Panc1 (cell line): ENCODE measurements at regions not wholly inside any gene's neighbourhood (a gene's known extent, or its start where the extent isn't known, plus 50 kb on each side); places are given as distances from the start of the nearest gene placed in this dataset.

ENCODE experiments used
- ATAC-seq: fragments of 200-7000 bp; cut with Tn5 transposase; 2 replicates; pipeline ENCODE4 v1.9.1; 2020; ENCODE audit warnings: mild to moderate bottlenecking, moderate library complexity
- BruUV-seq: library from RNA; stranded (reverse); fragments of 400-500 nt; replicated peaks from 2 replicates; lab custom pipeline; 2021; lab: Mats Ljungman, UMichigan
- CTCF ChIA-PET: fragments of 300-600 bp; sonication (Branson Sonifier 250); formaldehyde crosslinking; loops from one replicate; lab custom pipeline; 2022; ENCODE audit warnings: antibody characterized with exemption; lab: Charles Lee
- POLR2A ChIA-PET: fragments of 300-600 bp; sonication (Branson Sonifier 250); formaldehyde crosslinking; loops from one replicate; lab custom pipeline; 2022; ENCODE audit warnings: antibody characterized with exemption; lab: Charles Lee
- DNase-seq: peaks from one replicate; pipeline ENCODE4 v3.0.0-alpha.2; 2010; ENCODE audit warnings: low read depth, low spot score
- H3K27ac ChIP-seq: 2 replicates; pipeline ENCODE4 v1.5.1; 2011; ENCODE audit warnings: mild to moderate bottlenecking, low read length, inconsistent platforms
- H3K27me3 ChIP-seq: fragments of 200-500 bp; sonication (Bioruptor generic); 2 replicates; pipeline ENCODE4 v1.6.0; 2014; ENCODE audit warnings: low read length, inconsistent platforms; ENCODE audit not compliant: control insufficient read depth, insufficient read depth
- H3K36me3 ChIP-seq: fragments of 200-500 bp; sonication (Bioruptor generic); 2 replicates; pipeline ENCODE4 v1.5.1; 2014; ENCODE audit warnings: inconsistent platforms, mild to moderate bottlenecking, low read length, moderate library complexity; ENCODE audit not compliant: control insufficient read depth, insufficient read depth
- H3K4me1 ChIP-seq: 2 replicates; pipeline ENCODE4 v1.5.1; 2011; ENCODE audit warnings: inconsistent platforms, mild to moderate bottlenecking, low read length, moderate library complexity; ENCODE audit not compliant: control insufficient read depth, insufficient read depth
- H3K4me3 ChIP-seq, 2 experiments: 2 replicates each; pipeline ENCODE4 v1.5.1; 2011 to 2012; ENCODE audit warnings: low read depth in 2 of 2, low read length in 2 of 2, mild to moderate bottlenecking in 2 of 2, inconsistent platforms in 1 of 2, moderate library complexity in 1 of 2
- H3K9me3 ChIP-seq: fragments of 200-500 bp; sonication (Bioruptor generic); 2 replicates; pipeline ENCODE4 v1.5.1; 2014; ENCODE audit warnings: low read depth, mild to moderate bottlenecking, inconsistent platforms, low read length, moderate library complexity; ENCODE audit not compliant: control insufficient read depth, insufficient read depth
- CTCF ChIP-seq: fragments of 450-650 bp; IDR thresholded peaks from 2 replicates; pipeline ENCODE4 v1.5.1; 2017; ENCODE audit warnings: mild to moderate bottlenecking
- POLR2AphosphoS5 ChIP-seq: IDR thresholded peaks from 2 replicates; pipeline ENCODE4 v1.6.1; 2012; ENCODE audit warnings: mild to moderate bottlenecking, low read depth, low read length, moderate library complexity
- SIN3A ChIP-seq: IDR thresholded peaks from 2 replicates; pipeline ENCODE4 v1.6.1; 2012; ENCODE audit warnings: low read depth, mild to moderate bottlenecking, low read length, moderate library complexity, borderline replicate concordance; ENCODE audit not compliant: insufficient read depth
- TCF7L2 ChIP-seq: IDR thresholded peaks from 2 replicates; pipeline ENCODE4 v1.6.1; 2011; ENCODE audit warnings: mild to moderate bottlenecking, low read depth, low read length, inconsistent platforms
- in situ Hi-C: cut with HindIII; loops from 2 replicates; pipeline ENCODE4 v1.10.0; 2016; ENCODE audit warnings: low sequenced_read_pairs, low pct_unique_long_range_greater_than_20kb
- intact Hi-C: fragments of 100-400 bp; cut with micrococcal nuclease; formaldehyde crosslinking; loops from one replicate; pipeline ENCODE4 v1.10.0; 2022; ENCODE audit not compliant: unreplicated experiment
- TF ChIP-seq, protein P1 (sequence below), 2 experiments: IDR thresholded peaks; 2 replicates each; pipeline ENCODE4 v1.6.1; 2011 to 2012; ENCODE audit warnings: low read depth in 2 of 2, control low read depth in 1 of 2, low read length in 1 of 2, mild to moderate bottlenecking in 1 of 2, moderate library complexity in 1 of 2; ENCODE audit not compliant: insufficient read depth in 1 of 2

- no TSS peak for BruUV-seq
- H3K4me1 ChIP-seq = no peaks in the 10 kb centered on the region
- ChIA-PET CTCF (interaction anchor here (0.9 kb wide), 1 partner anchor 1239 kb away, joined by 3 read pairs; no protein-coding TSS in a partner anchor), POLR2A (no interaction called here)
- TF ChIP-seq, protein P1, sequence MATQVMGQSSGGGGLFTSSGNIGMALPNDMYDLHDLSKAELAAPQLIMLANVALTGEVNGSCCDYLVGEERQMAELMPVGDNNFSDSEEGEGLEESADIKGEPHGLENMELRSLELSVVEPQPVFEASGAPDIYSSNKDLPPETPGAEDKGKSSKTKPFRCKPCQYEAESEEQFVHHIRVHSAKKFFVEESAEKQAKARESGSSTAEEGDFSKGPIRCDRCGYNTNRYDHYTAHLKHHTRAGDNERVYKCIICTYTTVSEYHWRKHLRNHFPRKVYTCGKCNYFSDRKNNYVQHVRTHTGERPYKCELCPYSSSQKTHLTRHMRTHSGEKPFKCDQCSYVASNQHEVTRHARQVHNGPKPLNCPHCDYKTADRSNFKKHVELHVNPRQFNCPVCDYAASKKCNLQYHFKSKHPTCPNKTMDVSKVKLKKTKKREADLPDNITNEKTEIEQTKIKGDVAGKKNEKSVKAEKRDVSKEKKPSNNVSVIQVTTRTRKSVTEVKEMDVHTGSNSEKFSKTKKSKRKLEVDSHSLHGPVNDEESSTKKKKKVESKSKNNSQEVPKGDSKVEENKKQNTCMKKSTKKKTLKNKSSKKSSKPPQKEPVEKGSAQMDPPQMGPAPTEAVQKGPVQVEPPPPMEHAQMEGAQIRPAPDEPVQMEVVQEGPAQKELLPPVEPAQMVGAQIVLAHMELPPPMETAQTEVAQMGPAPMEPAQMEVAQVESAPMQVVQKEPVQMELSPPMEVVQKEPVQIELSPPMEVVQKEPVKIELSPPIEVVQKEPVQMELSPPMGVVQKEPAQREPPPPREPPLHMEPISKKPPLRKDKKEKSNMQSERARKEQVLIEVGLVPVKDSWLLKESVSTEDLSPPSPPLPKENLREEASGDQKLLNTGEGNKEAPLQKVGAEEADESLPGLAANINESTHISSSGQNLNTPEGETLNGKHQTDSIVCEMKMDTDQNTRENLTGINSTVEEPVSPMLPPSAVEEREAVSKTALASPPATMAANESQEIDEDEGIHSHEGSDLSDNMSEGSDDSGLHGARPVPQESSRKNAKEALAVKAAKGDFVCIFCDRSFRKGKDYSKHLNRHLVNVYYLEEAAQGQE (IDR thresholded peaks at IDR 0.05; ENCODE audit: insufficient read depth in 1 of 2, low read depth in 2 of 2, low read length in 1 of 2) = no peak
- TF ChIP-seq SIN3A (no peak), TCF7L2 (no peak), POLR2AphosphoS5 (no peak), CTCF (no peak)
- intact Hi-C loops (no loop called here), in situ Hi-C loops (no loop called here)
- H3K9me3 ChIP-seq = no peaks in the 10 kb centered on the region
- H3K27me3 ChIP-seq = no peaks in the 10 kb centered on the region
- no peak overlapping the region for H3K4me3 ChIP-seq
- DNase-seq (no peak), ATAC-seq (no peak)
- no peaks in the 10 kb centered on the region for H3K36me3 ChIP-seq
- H3K27ac ChIP-seq = no peak overlapping the region
Measured at GRCh38 chr13:58850161-58850560, 1218.6 kb downstream of the PCDH17 start.

DNA sequence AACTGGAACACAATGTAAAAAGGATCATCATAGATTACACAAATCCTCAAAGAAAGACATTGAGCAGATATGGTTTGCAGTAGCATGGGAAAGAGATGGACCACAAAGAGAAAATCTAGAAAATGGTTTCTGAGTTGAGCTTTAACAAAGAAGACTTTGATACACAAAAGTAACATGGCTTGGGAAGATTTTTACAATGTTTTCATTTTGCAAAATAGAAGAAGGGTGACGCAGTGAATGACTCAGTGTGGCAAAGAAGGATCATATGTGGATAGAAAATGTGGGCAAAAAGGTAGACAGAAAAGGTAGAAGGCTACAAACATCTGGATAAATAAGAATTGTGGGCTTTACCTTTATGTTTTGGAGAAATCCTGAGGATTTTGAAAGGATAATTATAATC lies 1220.5 kb downstream of the PCDH17 start:
- no TSS peak for BruUV-seq
- ChIA-PET POLR2A (no interaction called here), CTCF (no interaction called here)
- no peak overlapping the region for H3K27ac ChIP-seq
- H3K27me3 ChIP-seq = no peaks in the 10 kb centered on the region
- H3K36me3 ChIP-seq = no peaks in the 10 kb centered on the region
- H3K4me1 ChIP-seq = no peaks in the 10 kb centered on the region
- no peaks in the 10 kb centered on the region for H3K9me3 ChIP-seq
- no peak for DNase-seq
- no peak overlapping the region for H3K4me3 ChIP-seq
- intact Hi-C loops = no loop called here
- in situ Hi-C loops = no loop called here
- TF ChIP-seq, protein P1 (IDR thresholded peaks at IDR 0.05; ENCODE audit: insufficient read depth in 1 of 2, low read depth in 2 of 2, low read length in 1 of 2) = no peak
- TF ChIP-seq CTCF (no peak), POLR2AphosphoS5 (no peak), SIN3A (no peak), TCF7L2 (no peak)
- ATAC-seq = no peak
